HG02870 (cell line): ENCODE measurements at regions not wholly inside any gene's neighbourhood (a gene's known extent, or its start where the extent isn't known, plus 50 kb on each side); places are given as distances from the start of the nearest gene placed in this dataset.
"Not testable (repeated sequence)": the region's sequence is repeated elsewhere in the genome, so short reads cannot be mapped to it uniquely, and the experiment has no call there.

Experiments used
- ATAC-seq: cut with Tn5 transposase; IDR thresholded peaks from one replicate; pipeline ENCODE4 v1.9.1; 2021; ENCODE audit warnings: mild to moderate bottlenecking, moderate library complexity; ENCODE audit not compliant: unreplicated experiment

GRCh38 chr14:83251402-83251801 lies 1717.7 kb upstream of the SEL1L start:
- ATAC-seq: no peak

- ATAC-seq: no peak
Measured at GRCh38 chr14:83253870-83254269, 1720.2 kb upstream of the SEL1L start.

GRCh38 chr14:83255015-83255726 lies 1721.5 kb upstream of the SEL1L start:
- no peak for ATAC-seq

GRCh38 chr14:83255727-83256090 lies 1722.1 kb upstream of the SEL1L start:
- ATAC-seq: no peak

- no peak for ATAC-seq
Measured at GRCh38 chr14:83257466-83258439, 1724.1 kb upstream of the SEL1L start.

- ATAC-seq: no peak
Measured at GRCh38 chr14:83260751-83261150, 1727.1 kb upstream of the SEL1L start.

- no peak for ATAC-seq
Measured at GRCh38 chr14:83269583-83269982, 1735.9 kb upstream of the SEL1L start.

- ATAC-seq: no peak
Measured at GRCh38 chr14:83271663-83272062, 1738.0 kb upstream of the SEL1L start.

- ATAC-seq: no peak
Measured at GRCh38 chr14:83280719-83281118, 1747.1 kb upstream of the SEL1L start.

GRCh38 chr14:83282706-83283105 lies 1749.1 kb upstream of the SEL1L start:
- ATAC-seq: no peak

- ATAC-seq: no peak
Measured at GRCh38 chr14:83287300-83287699, 1753.6 kb upstream of the SEL1L start.

- ATAC-seq: no peak
Measured at GRCh38 chr14:83289390-83289789, 1755.7 kb upstream of the SEL1L start.

GRCh38 chr14:83289896-83290295 lies 1756.2 kb upstream of the SEL1L start:
- ATAC-seq: no peak

- no peak for ATAC-seq
Measured at GRCh38 chr14:83290447-83290846, 1756.8 kb upstream of the SEL1L start.

GRCh38 chr14:83291714-83292113 lies 1758.1 kb upstream of the SEL1L start:
- no peak for ATAC-seq

- ATAC-seq: no peak
Measured at GRCh38 chr14:83294941-83295340, 1761.3 kb upstream of the SEL1L start.

- ATAC-seq: no peak
Measured at GRCh38 chr14:83297361-83297760, 1763.7 kb upstream of the SEL1L start.

- ATAC-seq: not testable (repeated sequence)
Measured at GRCh38 chr14:83298016-83298415, 1764.4 kb upstream of the SEL1L start.

GRCh38 chr14:83300476-83301064 lies 1766.9 kb upstream of the SEL1L start:
- ATAC-seq: no peak

- no peak for ATAC-seq
Measured at GRCh38 chr14:83301791-83302190, 1768.1 kb upstream of the SEL1L start.

- ATAC-seq: no peak
Measured at GRCh38 chr14:83309211-83309610, 1775.6 kb upstream of the SEL1L start.

- ATAC-seq: no peak
Measured at GRCh38 chr14:83309833-83310232, 1776.2 kb upstream of the SEL1L start.
